ENCODE measurements at regions not wholly inside any gene's neighbourhood (a gene's known extent, or its start where the extent isn't known, plus 50 kb on each side); places are given as distances from the start of the nearest gene placed in this dataset.
"Not testable (repeated sequence)": the region's sequence is repeated elsewhere in the genome, so short reads cannot be mapped to it uniquely, and the experiment has no call there.

- H3K4me1 ChIP-seq: no peaks in the 10 kb centered on the region
- no peak overlapping the region for H3K4me3 ChIP-seq
- H3K36me3 ChIP-seq: no peaks in the 10 kb centered on the region
- no peaks in the 10 kb centered on the region for H3K9me3 ChIP-seq
- WGBS, 2 donors (ENCODE audit: low coverage in 1 of 2): 72 to 83% methylated on average over 3 of the region's 3 CpGs
- no peaks in the 10 kb centered on the region for H3K27me3 ChIP-seq
- no peak overlapping the region for H3K27ac ChIP-seq
- no peak for ATAC-seq
- TF ChIP-seq EP300 (IDR thresholded peaks at IDR 0.05) (no peak), POLR2A (IDR thresholded peaks at IDR 0.05) (no peak)
Observed at GRCh38 chr14:27672047-27672446, 1074.2 kb upstream of the NOVA1 start.

DNA sequence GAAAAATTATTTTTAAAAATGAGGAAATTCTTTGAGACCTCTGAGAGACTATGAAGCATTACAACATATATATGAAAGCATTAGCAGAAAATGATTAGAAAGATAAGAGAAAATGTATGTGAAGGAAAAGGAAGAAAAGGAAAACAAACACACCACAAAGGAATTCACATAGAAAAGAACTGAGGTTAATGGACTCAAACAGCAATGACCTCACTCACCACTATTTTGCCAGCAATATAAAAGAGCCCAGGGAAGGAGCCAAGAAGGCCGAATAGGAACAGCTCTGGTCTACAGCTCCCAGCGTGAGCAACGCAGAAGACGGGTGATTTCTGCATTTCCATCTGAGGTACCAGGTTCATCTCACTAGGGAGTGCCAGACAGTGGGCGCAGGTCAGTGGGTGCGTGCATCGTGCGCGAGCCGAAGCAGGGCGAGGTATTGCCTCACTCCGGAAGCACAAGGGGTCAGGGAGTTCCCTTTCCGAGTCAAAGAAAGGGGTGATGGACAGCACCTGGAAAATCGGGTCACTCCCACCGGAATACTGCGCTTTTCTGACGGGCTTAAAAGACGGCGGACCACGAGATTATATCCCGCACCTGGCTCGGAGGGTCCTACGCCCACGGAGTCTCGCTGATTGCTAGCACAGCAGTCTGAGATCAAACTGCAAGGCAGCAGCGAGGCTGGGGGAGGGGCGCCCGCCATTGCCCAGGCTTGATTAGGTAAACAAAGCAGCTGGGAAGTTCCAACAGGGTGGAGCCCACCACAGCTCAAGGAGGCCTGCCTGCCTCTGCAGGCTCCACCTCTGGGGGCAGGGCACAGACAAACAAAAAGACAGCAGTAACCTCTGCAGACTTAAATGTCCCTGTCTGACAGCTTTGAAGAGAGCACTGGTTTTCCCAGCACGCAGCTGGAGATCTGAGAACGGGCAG lies 1075.2 kb upstream of the NOVA1 start:
- H3K4me1 ChIP-seq, H3K9me3 ChIP-seq, H3K4me3 ChIP-seq, H3K27me3 ChIP-seq, H3K36me3 ChIP-seq, H3K27ac ChIP-seq, ATAC-seq: not testable (repeated sequence)
- 92 to 94% methylated on average over 2 to 13 of the region's 30 CpGs for WGBS, 2 donors (ENCODE audit: low coverage in 1 of 2)

- TF ChIP-seq POLR2A (IDR thresholded peaks at IDR 0.05): no peak
- H3K4me1 ChIP-seq: no peaks in the 10 kb centered on the region
- H3K9me3 ChIP-seq: peaks cover 0 to 3% (median 0%) of the 10 kb centered on the region in 3 donors
- no peak for ATAC-seq
- H3K27me3 ChIP-seq: no peaks in the 10 kb centered on the region
- H3K4me3 ChIP-seq: no peak overlapping the region
- 58 to 67% methylated on average over 1 of the region's 1 CpG for WGBS, 2 donors (ENCODE audit: low coverage in 1 of 2)
- H3K36me3 ChIP-seq: no peaks in the 10 kb centered on the region
- H3K27ac ChIP-seq: no peak overlapping the region
Observed at GRCh38 chr14:27686137-27686536, 1080.5 kb upstream of the FOXG1 start.

DNA sequence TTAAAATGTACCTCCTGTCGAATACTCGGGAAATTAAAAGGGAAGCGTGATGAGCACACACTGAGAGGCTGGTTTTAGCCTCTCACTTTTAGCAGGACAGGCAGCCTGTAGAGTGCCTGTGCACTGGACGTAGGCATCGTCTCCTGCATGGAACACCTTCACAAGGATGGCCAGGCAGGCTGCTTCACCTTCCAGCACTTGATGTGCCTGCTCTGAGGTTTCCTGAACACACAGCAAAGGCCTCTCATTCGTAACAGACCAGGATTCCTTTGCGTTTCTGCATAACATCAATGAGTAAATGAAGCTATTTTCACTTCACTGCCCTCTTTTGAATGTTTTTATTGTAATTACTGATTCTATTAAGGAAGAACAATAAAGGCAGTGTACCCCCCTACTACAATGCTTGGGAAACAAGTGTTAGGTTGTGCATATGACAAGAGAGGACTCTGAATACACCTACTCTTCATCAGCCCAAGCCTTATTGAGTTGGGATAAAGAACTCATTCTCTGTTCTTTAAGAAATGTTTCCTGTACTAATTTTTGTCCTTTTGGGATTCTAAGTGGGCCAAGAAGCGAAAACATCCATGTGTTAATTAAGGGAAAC lies 1077.6 kb upstream of the FOXG1 start:
- Histone ChIP-seq H3K36me3 (no peaks in the 10 kb centered on the region), H3K9me3 (peaks cover 0 to 3% (median 0%) of the 10 kb centered on the region in 3 donors), H3K4me1 (no peaks in the 10 kb centered on the region), H3K27me3 (no peaks in the 10 kb centered on the region), H3K27ac (no peak overlapping the region), H3K4me3 (no peak overlapping the region)
- WGBS, 2 donors (ENCODE audit: low coverage in 1 of 2): 89 to 94% methylated on average over 8 of the region's 8 CpGs
- no peak for TF ChIP-seq POLR2A (IDR thresholded peaks at IDR 0.05)
- ATAC-seq: no peak

DNA sequence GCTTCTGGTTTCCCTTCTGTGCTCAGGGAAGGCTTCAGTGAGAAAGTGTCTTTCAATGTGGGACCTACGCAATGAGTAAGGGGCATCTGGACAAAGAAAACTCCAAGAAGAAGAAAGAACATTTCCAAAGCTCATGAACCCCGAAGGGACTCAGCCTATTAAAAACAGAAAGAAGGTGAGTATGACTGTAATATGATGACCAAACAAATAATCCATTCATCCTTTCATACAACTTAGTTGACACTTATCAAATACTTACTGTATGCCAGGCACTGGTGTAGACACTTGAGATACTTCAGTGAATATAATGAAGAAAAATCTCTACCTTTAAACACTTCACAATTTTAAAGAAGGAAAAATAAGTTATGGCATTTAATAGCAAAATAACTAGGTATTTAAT lies 1054.2 kb upstream of the FOXG1 start:
- Histone ChIP-seq H3K4me3 (no peak overlapping the region), H3K9me3 (peaks cover 0 to 24% (median 0%) of the 10 kb centered on the region in 3 donors), H3K36me3 (no peaks in the 10 kb centered on the region), H3K27me3 (no peaks in the 10 kb centered on the region), H3K4me1 (no peaks in the 10 kb centered on the region), H3K27ac (no peak overlapping the region)
- no peak for ATAC-seq
- TF ChIP-seq EP300 (IDR thresholded peaks at IDR 0.05) (no peak), POLR2AphosphoS5 (IDR thresholded peaks at IDR 0.05) (no peak), CTCF (IDR thresholded peaks at IDR 0.05) (no peak), POLR2A (IDR thresholded peaks at IDR 0.05) (no peak)
- WGBS, 2 donors (ENCODE audit: low coverage in 1 of 2): 60 to 94% methylated on average over 1 to 2 of the region's 2 CpGs

DNA sequence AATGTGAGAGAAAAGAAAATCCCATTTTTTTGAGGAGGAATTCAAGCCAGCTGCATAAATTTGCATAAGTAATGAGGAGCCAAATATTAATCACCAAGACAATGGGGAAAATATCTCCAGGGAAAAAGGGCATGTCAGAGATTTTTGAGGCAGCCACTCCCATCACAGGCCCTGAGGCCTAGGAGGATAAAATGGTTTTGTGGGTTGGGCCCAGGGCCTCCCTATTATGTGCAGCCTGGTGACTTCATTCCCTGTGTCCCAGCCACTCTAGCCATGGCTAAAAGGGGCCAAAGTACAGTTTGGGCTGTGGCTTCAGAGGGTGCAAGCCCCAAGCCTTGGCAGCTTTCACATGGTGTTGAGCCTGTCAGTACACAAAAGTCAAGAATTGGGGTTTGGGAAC lies 1051.0 kb upstream of the FOXG1 start:
- Histone ChIP-seq H3K27me3 (no peaks in the 10 kb centered on the region), H3K4me1 (no peaks in the 10 kb centered on the region), H3K36me3 (no peaks in the 10 kb centered on the region), H3K9me3 (peaks cover 0 to 17% (median 0%) of the 10 kb centered on the region in 3 donors), H3K4me3 (no peak overlapping the region), H3K27ac (no peak overlapping the region)
- no peak for ATAC-seq
- TF ChIP-seq EP300 (IDR thresholded peaks at IDR 0.05) (no peak), POLR2AphosphoS5 (IDR thresholded peaks at IDR 0.05) (no peak), POLR2A (IDR thresholded peaks at IDR 0.05) (no peak), CTCF (IDR thresholded peaks at IDR 0.05) (no peak)

- no peaks in the 10 kb centered on the region for H3K27me3 ChIP-seq
- H3K4me3 ChIP-seq: no peak overlapping the region
- no peak overlapping the region for H3K27ac ChIP-seq
- ATAC-seq: no peak
- no peak for TF ChIP-seq CTCF (IDR thresholded peaks at IDR 0.05)
- TF ChIP-seq POLR2A (IDR thresholded peaks at IDR 0.05): no peak
- no peak for TF ChIP-seq EP300 (IDR thresholded peaks at IDR 0.05)
- TF ChIP-seq POLR2AphosphoS5 (IDR thresholded peaks at IDR 0.05): no peak
- no peaks in the 10 kb centered on the region for H3K36me3 ChIP-seq
- H3K9me3 ChIP-seq: peaks cover 0 to 3% (median 0%) of the 10 kb centered on the region in 3 donors
- no peaks in the 10 kb centered on the region for H3K4me1 ChIP-seq
Observed at GRCh38 chr14:27721760-27722159, 1044.8 kb upstream of the FOXG1 start.

All from gastroesophageal sphincter (tissue), 4 donors.